Tibial artery (tissue), 4 donors: ENCODE measurements at regions not wholly inside any gene's neighbourhood (a gene's known extent, or its start where the extent isn't known, plus 50 kb on each side); places are given as distances from the start of the nearest gene placed in this dataset.
A peak's percentile ranks its signal among the peaks of the same experiment; 100 is the strongest.

Experiments
- DNase-seq, 2 donors: peaks; one replicate each; pipeline ENCODE4 v3.0.0-alpha.2; 2019
- H3K27ac ChIP-seq, 2 donors: fragments of 200-600 bp; sonication (generic) in 1 of 2; 1 replicate in 1 of 2; 2 replicates in 1 of 2; pipeline ENCODE4 v1.5.1; 2018 to 2019; ENCODE audit warnings: mild to moderate bottlenecking in 1 of 2
- H3K27me3 ChIP-seq, 2 donors: fragments of 200-600 bp; sonication (generic) in 1 of 2; one replicate each; pipeline versions ENCODE4 v1.5.1 to v1.6.0; 2016 to 2019
- H3K36me3 ChIP-seq, 3 donors: fragments of 200-600 bp; sonication (generic) in 2 of 3; one replicate each; pipeline ENCODE4 v1.5.1; 2016 to 2019; ENCODE audit warnings: mild to moderate bottlenecking in 2 of 3
- H3K4me1 ChIP-seq, 4 donors: fragments of 200-600 bp; sonication (generic) in 2 of 4; 1 replicate in 3 of 4; 2 replicates in 1 of 4; pipeline ENCODE4 v1.5.1; 2016 to 2019
- H3K4me3 ChIP-seq, 2 donors: fragments of 200-600 bp; sonication (generic) in 1 of 2; 1 replicate in 1 of 2; 2 replicates in 1 of 2; pipeline ENCODE4 v1.5.1; 2018 to 2019; ENCODE audit warnings: mild to moderate bottlenecking in 2 of 2
- H3K9me3 ChIP-seq, 3 donors: fragments of 200-600 bp; sonication (generic) in 1 of 3; one replicate each; pipeline ENCODE4 v1.5.1; 2016 to 2019
- intact Hi-C: fragments of 100-400 bp; cut with DNase I; formaldehyde crosslinking; loops from one replicate; pipeline ENCODE4 v1.15.0; 2023; ENCODE audit warnings: low total_unique reads
- TF ChIP-seq, protein P1 (sequence below), 2 experiments: fragments of 200-600 bp in 1 of 2; fragments of 450-650 bp in 1 of 2; IDR thresholded peaks; one replicate each; pipeline ENCODE4 v1.5.1; 2017 to 2019; ENCODE audit warnings: antibody characterized with exemption in 2 of 2, mild to moderate bottlenecking in 1 of 2, moderate library complexity in 1 of 2

DNA sequence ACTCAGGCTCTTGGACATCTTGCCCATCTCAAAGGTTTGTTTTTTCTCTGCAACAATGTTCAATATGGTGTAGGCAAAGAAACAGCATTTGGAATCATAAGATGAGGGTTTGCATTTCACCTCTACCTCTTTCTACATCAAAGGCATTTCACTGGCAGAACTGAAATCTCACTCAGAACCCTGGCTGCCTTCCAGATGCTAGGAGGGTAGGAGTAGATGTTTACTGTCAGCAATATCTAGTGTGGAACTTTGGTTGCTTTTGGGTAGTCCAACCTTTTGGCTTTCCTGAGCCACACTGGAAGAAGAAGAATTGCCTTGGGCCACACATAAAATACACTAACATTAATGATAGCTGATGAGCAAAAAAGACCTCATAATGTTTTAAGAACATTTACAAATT, 297.0 kb upstream of the KLF3 start:
- H3K9me3 ChIP-seq: no peaks in the 10 kb centered on the region
- no peaks in the 10 kb centered on the region for H3K36me3 ChIP-seq
- H3K4me3 ChIP-seq: no peak overlapping the region
- DNase-seq: no peak
- peak overlapping the region; percentile 53 to 58 for H3K27ac ChIP-seq
- no peaks in the 10 kb centered on the region for H3K27me3 ChIP-seq
- TF ChIP-seq, protein P1, sequence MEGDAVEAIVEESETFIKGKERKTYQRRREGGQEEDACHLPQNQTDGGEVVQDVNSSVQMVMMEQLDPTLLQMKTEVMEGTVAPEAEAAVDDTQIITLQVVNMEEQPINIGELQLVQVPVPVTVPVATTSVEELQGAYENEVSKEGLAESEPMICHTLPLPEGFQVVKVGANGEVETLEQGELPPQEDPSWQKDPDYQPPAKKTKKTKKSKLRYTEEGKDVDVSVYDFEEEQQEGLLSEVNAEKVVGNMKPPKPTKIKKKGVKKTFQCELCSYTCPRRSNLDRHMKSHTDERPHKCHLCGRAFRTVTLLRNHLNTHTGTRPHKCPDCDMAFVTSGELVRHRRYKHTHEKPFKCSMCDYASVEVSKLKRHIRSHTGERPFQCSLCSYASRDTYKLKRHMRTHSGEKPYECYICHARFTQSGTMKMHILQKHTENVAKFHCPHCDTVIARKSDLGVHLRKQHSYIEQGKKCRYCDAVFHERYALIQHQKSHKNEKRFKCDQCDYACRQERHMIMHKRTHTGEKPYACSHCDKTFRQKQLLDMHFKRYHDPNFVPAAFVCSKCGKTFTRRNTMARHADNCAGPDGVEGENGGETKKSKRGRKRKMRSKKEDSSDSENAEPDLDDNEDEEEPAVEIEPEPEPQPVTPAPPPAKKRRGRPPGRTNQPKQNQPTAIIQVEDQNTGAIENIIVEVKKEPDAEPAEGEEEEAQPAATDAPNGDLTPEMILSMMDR (IDR thresholded peaks at IDR 0.05): no peak
- intact Hi-C loops: no loop called here
- H3K4me1 ChIP-seq: peaks cover 0 to 51% (median 29%) of the 10 kb centered on the region in 4 donors

DNA sequence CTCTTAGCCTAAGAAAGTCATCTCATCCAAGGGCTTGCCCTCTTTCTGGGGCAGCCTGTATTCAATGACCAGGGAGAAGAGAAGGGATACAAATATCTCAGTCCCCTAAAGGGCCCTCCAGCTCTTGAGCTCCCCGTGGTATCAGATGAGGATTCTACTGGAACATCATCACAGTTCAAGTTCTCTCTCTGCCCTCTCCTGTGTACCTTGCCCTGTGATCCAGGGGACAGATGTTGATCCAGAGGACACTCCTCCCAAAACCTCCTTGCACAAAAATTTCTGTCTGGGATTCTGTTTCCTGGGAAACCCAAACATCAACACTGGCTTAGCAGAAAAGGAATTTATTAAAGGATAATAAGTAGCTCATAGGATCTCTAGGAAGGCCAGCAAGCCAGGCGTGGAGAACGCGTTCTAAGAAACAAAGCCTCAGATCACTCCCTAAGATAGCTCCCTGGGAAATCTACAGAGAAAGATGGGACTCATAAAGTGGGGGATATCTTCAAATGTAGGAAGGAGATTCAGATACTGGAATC, 296.3 kb upstream of the KLF3 start:
- H3K4me3 ChIP-seq: no peak overlapping the region
- no peaks in the 10 kb centered on the region for H3K27me3 ChIP-seq
- peak overlapping the region; percentile 53 to 58 for H3K27ac ChIP-seq
- TF ChIP-seq, protein P1 (IDR thresholded peaks at IDR 0.05): no peak
- DNase-seq: no peak
- no peaks in the 10 kb centered on the region for H3K9me3 ChIP-seq
- no peaks in the 10 kb centered on the region for H3K36me3 ChIP-seq
- intact Hi-C loops: no loop called here
- peaks cover 0 to 53% (median 29%) of the 10 kb centered on the region in 4 donors for H3K4me1 ChIP-seq

DNA sequence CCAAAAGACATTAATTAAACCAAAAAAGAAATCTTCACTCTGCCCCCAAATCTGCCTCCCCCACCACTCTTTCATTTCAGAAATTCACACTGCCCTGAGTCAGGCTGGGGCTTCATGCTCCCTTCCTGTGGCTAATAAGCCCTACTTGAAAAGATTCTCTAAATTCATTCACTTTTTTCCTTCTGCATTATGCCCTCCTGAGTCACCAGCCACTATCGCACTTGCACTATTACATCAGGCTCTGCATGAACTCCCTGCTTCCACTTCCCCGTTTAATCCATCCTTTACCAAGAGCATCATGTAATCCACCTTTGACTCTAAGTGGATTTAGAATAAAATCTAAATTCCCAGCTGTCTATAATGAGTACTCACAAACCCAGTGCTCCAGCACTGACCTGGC, 295.4 kb upstream of the KLF3 start:
- intact Hi-C loops: no loop called here
- Histone ChIP-seq H3K36me3 (no peaks in the 10 kb centered on the region), H3K4me1 (peaks cover 0 to 60% (median 29%) of the 10 kb centered on the region in 4 donors), H3K4me3 (no peak overlapping the region), H3K27me3 (no peaks in the 10 kb centered on the region), H3K27ac (no peak overlapping the region), H3K9me3 (no peaks in the 10 kb centered on the region)
- DNase-seq: no peak
- TF ChIP-seq, protein P1 (IDR thresholded peaks at IDR 0.05): no peak

DNA sequence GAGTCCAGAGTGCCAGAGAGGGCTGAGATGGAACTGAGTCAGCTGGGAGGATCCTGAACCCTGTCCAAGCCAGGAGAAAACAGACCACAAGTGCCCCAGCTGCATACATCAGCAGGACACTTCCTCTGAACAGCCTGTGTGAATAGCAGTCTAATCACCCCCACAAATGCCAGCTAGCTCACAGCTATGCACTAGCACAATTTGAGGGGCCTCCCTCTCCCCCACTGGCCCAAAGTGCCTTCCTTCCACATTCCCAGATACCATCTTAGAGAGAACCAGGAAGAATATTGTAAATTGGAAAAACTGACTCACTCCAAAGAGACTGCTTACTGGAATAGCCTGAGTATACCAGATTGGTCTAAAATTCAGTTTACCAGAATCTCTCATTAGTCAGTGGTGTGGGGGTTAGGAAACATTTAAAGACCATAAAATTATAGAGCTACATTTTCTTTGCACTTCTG, 292.6 kb upstream of the KLF3 start:
- TF ChIP-seq, protein P1 (IDR thresholded peaks at IDR 0.05): no peak
- intact Hi-C loops: no loop called here
- H3K4me3 ChIP-seq: no peak overlapping the region
- H3K9me3 ChIP-seq: no peaks in the 10 kb centered on the region
- H3K4me1 ChIP-seq: peaks cover 0 to 42% (median 18%) of the 10 kb centered on the region in 4 donors
- H3K27me3 ChIP-seq: no peaks in the 10 kb centered on the region
- H3K36me3 ChIP-seq: no peaks in the 10 kb centered on the region
- peak overlapping the region in 1 of 2 donors; percentile 22 for H3K27ac ChIP-seq
- DNase-seq: no peak

DNA sequence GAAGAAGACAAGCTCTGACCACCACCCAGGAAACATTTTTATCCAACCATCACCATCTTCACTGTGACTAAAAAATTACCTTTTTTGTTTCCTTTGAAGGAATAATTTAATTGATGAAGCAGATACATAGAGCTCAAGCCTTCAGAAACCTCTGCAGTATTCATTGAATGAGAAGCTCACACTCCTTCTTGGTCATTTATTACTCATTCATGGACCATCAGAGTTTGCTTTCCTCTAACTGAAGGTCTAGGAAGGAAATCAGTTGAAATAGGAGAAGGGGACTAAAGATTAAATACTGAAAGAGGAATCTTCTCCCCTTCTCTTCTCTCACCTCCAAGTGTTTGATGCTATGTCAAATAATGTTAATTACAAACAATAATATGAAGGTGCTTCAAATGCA, 290.6 kb upstream of the KLF3 start:
- no peak overlapping the region for H3K4me3 ChIP-seq
- no peaks in the 10 kb centered on the region for H3K36me3 ChIP-seq
- no peaks in the 10 kb centered on the region for H3K27me3 ChIP-seq
- H3K4me1 ChIP-seq: peaks cover 0 to 23% (median 2%) of the 10 kb centered on the region in 4 donors
- no peak overlapping the region for H3K27ac ChIP-seq
- TF ChIP-seq, protein P1 (IDR thresholded peaks at IDR 0.05): no peak
- intact Hi-C loops: no loop called here
- no peak for DNase-seq
- H3K9me3 ChIP-seq: no peaks in the 10 kb centered on the region

DNA sequence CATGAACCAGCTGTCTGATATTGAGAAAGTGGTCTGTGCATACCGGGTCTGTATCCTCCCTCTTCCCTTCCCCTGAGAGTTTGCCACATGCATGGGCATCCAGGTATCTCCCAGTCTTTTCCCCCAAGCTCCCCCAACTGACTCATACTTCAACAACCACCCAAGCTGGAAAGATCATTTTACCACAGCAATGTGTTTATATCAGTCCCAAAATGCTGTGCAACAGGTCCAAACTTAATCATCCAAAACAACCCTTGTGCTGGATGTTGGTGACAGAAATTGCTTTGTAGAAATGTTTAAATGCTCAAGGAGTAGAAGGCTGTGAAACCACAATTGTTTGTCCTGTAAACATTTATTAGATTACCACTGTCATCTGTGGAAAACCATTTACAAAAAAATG, 286.8 kb upstream of the KLF3 start:
- no peak overlapping the region for H3K4me3 ChIP-seq
- intact Hi-C loops: no loop called here
- DNase-seq: no peak
- H3K27ac ChIP-seq: no peak overlapping the region
- H3K36me3 ChIP-seq: no peaks in the 10 kb centered on the region
- no peaks in the 10 kb centered on the region for H3K9me3 ChIP-seq
- TF ChIP-seq, protein P1 (IDR thresholded peaks at IDR 0.05): no peak
- H3K4me1 ChIP-seq: peaks cover 0 to 7% (median 0%) of the 10 kb centered on the region in 4 donors
- no peaks in the 10 kb centered on the region for H3K27me3 ChIP-seq
